ENCODE measurements at regions not wholly inside any gene's neighbourhood (a gene's known extent, or its start where the extent isn't known, plus 50 kb on each side); places are given as distances from the start of the nearest gene placed in this dataset.
"Not testable (repeated sequence)": the region's sequence is repeated elsewhere in the genome, so short reads cannot be mapped to it uniquely, and the experiment has no call there.

GRCh38 chrX:87003031-87003430 lies 514.6 kb upstream of the KLHL4 start:
- DNase-seq (ENCODE audit: low spot score) = no peak
- no peaks in the 10 kb centered on the region for H3K27me3 ChIP-seq (ENCODE audit: insufficient read depth, poor library complexity, severe bottlenecking)
- H3K4me1 ChIP-seq (ENCODE audit: insufficient read depth, poor library complexity, severe bottlenecking) = no peaks in the 10 kb centered on the region
- no peak overlapping the region for H3K4me3 ChIP-seq (ENCODE audit: severe bottlenecking)
- H3K27ac ChIP-seq (ENCODE audit: poor library complexity, severe bottlenecking) = no peak overlapping the region
- TF ChIP-seq, protein P1, sequence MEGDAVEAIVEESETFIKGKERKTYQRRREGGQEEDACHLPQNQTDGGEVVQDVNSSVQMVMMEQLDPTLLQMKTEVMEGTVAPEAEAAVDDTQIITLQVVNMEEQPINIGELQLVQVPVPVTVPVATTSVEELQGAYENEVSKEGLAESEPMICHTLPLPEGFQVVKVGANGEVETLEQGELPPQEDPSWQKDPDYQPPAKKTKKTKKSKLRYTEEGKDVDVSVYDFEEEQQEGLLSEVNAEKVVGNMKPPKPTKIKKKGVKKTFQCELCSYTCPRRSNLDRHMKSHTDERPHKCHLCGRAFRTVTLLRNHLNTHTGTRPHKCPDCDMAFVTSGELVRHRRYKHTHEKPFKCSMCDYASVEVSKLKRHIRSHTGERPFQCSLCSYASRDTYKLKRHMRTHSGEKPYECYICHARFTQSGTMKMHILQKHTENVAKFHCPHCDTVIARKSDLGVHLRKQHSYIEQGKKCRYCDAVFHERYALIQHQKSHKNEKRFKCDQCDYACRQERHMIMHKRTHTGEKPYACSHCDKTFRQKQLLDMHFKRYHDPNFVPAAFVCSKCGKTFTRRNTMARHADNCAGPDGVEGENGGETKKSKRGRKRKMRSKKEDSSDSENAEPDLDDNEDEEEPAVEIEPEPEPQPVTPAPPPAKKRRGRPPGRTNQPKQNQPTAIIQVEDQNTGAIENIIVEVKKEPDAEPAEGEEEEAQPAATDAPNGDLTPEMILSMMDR (IDR thresholded peaks at IDR 0.05; ENCODE audit: poor library complexity, severe bottlenecking) = no peak
- ATAC-seq (ENCODE audit: low read depth) = no peak
- H3K36me3 ChIP-seq (ENCODE audit: low read depth) = no peaks in the 10 kb centered on the region
- H3K9me3 ChIP-seq (ENCODE audit: severe bottlenecking) = no peaks in the 10 kb centered on the region

GRCh38 chrX:87005183-87005582 lies 512.4 kb upstream of the KLHL4 start:
- Histone ChIP-seq H3K4me1 (ENCODE audit: insufficient read depth, poor library complexity, severe bottlenecking) (no peaks in the 10 kb centered on the region), H3K27ac (ENCODE audit: poor library complexity, severe bottlenecking) (no peak overlapping the region), H3K27me3 (ENCODE audit: insufficient read depth, poor library complexity, severe bottlenecking) (no peaks in the 10 kb centered on the region), H3K36me3 (ENCODE audit: low read depth) (no peaks in the 10 kb centered on the region), H3K4me3 (ENCODE audit: severe bottlenecking) (no peak overlapping the region), H3K9me3 (ENCODE audit: severe bottlenecking) (no peaks in the 10 kb centered on the region)
- DNase-seq (ENCODE audit: low spot score) (no peak), ATAC-seq (ENCODE audit: low read depth) (no peak)
- TF ChIP-seq, protein P1 (IDR thresholded peaks at IDR 0.05; ENCODE audit: poor library complexity, severe bottlenecking) = no peak

- H3K4me1 ChIP-seq (ENCODE audit: insufficient read depth, poor library complexity, severe bottlenecking) = no peaks in the 10 kb centered on the region
- DNase-seq (ENCODE audit: low spot score) = no peak
- no peaks in the 10 kb centered on the region for H3K36me3 ChIP-seq (ENCODE audit: low read depth)
- H3K27me3 ChIP-seq (ENCODE audit: insufficient read depth, poor library complexity, severe bottlenecking) = no peaks in the 10 kb centered on the region
- H3K27ac ChIP-seq (ENCODE audit: poor library complexity, severe bottlenecking) = no peak overlapping the region
- H3K4me3 ChIP-seq (ENCODE audit: severe bottlenecking) = no peak overlapping the region
- H3K9me3 ChIP-seq (ENCODE audit: severe bottlenecking) = no peaks in the 10 kb centered on the region
- ATAC-seq (ENCODE audit: low read depth) = no peak
- TF ChIP-seq, protein P1 (IDR thresholded peaks at IDR 0.05; ENCODE audit: poor library complexity, severe bottlenecking) = no peak
Measured at GRCh38 chrX:87005885-87006284, 511.7 kb upstream of the KLHL4 start.

GRCh38 chrX:87006561-87006960 lies 511.0 kb upstream of the KLHL4 start:
- ATAC-seq (ENCODE audit: low read depth) (no peak), DNase-seq (ENCODE audit: low spot score) (no peak)
- Histone ChIP-seq H3K4me1 (ENCODE audit: insufficient read depth, poor library complexity, severe bottlenecking) (no peaks in the 10 kb centered on the region), H3K9me3 (ENCODE audit: severe bottlenecking) (no peaks in the 10 kb centered on the region), H3K36me3 (ENCODE audit: low read depth) (no peaks in the 10 kb centered on the region), H3K27ac (ENCODE audit: poor library complexity, severe bottlenecking) (no peak overlapping the region), H3K27me3 (ENCODE audit: insufficient read depth, poor library complexity, severe bottlenecking) (no peaks in the 10 kb centered on the region), H3K4me3 (ENCODE audit: severe bottlenecking) (no peak overlapping the region)
- TF ChIP-seq, protein P1 (IDR thresholded peaks at IDR 0.05; ENCODE audit: poor library complexity, severe bottlenecking) = no peak

DNA sequence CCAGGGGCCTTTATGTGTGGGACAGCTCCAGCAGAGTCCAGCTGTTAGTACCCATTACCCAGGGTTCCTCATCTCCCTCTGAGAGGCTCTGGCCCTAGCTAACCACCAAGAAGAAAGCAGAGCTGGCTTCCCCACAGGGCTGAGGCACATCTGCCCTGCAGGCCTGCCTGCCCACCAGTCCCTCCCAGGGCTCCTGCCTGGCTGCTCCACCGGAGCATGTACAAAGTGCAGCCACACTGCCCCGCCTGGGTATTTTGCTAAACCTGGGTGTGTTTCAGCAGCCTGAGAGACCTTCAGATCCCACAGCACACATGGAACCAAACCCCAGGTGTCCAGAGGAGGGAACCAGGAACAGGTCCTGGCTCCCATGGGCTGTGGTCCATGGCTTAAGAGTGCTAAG lies 500.4 kb upstream of the KLHL4 start:
- Histone ChIP-seq H3K36me3 (ENCODE audit: low read depth) (no peaks in the 10 kb centered on the region), H3K27me3 (ENCODE audit: insufficient read depth, poor library complexity, severe bottlenecking) (no peaks in the 10 kb centered on the region), H3K9me3 (ENCODE audit: severe bottlenecking) (no peaks in the 10 kb centered on the region), H3K4me1 (ENCODE audit: insufficient read depth, poor library complexity, severe bottlenecking) (no peaks in the 10 kb centered on the region), H3K27ac (ENCODE audit: poor library complexity, severe bottlenecking) (no peak overlapping the region), H3K4me3 (ENCODE audit: severe bottlenecking) (no peak overlapping the region)
- TF ChIP-seq, protein P1 (IDR thresholded peaks at IDR 0.05; ENCODE audit: poor library complexity, severe bottlenecking) = no peak
- DNase-seq (ENCODE audit: low spot score) (no peak), ATAC-seq (ENCODE audit: low read depth) (no peak)

DNA sequence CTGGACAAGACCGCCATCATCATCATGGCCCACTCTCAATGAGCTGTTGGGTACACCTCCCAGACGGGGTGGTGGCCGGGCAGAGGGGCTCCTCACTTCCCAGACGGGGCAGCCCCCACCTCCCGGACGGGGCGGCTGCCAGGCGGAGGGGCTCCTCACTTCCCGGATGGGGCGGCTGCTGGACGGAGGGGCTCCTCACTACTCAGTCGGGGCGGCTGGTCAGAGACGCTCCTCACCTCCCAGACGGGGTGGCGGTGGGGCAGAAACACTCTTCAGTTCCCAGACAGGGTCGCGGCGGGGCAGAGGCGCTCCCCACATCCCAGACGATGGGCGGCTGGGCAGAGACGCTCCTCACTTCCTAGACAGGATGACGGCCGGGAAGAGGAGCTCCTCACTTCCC lies 484.5 kb upstream of the KLHL4 start:
- H3K4me3 ChIP-seq (ENCODE audit: severe bottlenecking); H3K4me1 ChIP-seq (ENCODE audit: insufficient read depth, poor library complexity, severe bottlenecking); H3K27me3 ChIP-seq (ENCODE audit: insufficient read depth, poor library complexity, severe bottlenecking); H3K36me3 ChIP-seq (ENCODE audit: low read depth); H3K27ac ChIP-seq (ENCODE audit: poor library complexity, severe bottlenecking); ATAC-seq (ENCODE audit: low read depth); DNase-seq (ENCODE audit: low spot score); H3K9me3 ChIP-seq (ENCODE audit: severe bottlenecking): not testable (repeated sequence)
